Coronary artery (tissue), 2 donors: ENCODE measurements at regions not wholly inside any gene's neighbourhood (a gene's known extent, or its start where the extent isn't known, plus 50 kb on each side); places are given as distances from the start of the nearest gene placed in this dataset.

Experiments
- DNase-seq: peaks from one replicate; pipeline ENCODE4 v3.0.0-alpha.2; 2017; ENCODE audit warnings: low spot score
- H3K27ac ChIP-seq, 2 donors: fragments of 200-600 bp; sonication (generic); one replicate each; pipeline ENCODE4 v1.5.1; 2016 to 2019
- H3K4me3 ChIP-seq: fragments of 200-600 bp; sonication (generic); 2 replicates; pipeline ENCODE4 v1.5.1; 2016; ENCODE audit warnings: mild to moderate bottlenecking, moderate library complexity
- TF ChIP-seq, protein P1 (sequence below): fragments of 200-600 bp; sonication (generic); IDR thresholded peaks from one replicate; pipeline ENCODE4 v1.5.1; 2019; ENCODE audit warnings: antibody characterized with exemption

DNA sequence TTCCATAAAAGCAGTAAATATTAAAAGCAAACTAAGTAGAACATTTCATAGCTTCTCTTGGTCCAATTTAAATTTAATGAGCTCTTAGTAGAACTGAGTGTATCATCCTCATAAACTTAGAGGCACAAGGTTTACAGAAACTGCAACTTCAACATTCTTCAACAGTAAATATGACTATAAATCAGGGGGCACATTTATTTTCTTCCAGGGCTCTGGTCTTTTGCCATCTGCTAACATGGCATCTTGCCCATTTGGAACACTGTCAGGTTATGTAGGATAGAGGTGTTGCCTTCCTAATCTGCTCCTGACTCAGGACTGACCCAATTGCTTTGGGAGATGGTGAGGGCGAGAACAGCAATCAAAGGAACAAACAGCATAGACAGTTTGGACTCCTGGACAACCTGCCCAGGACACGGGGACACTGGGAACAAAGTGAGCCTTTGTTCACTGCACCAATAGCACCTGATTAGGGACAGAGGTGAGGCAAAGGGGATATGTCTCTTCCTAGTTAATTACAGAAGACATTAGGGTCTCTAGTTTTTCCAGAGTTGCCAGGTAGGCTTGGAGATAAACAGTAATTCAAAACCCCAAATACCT, 610.2 kb upstream of the ROBO2 start:
- no peak overlapping the region for H3K27ac ChIP-seq
- DNase-seq = no peak
- TF ChIP-seq, protein P1, sequence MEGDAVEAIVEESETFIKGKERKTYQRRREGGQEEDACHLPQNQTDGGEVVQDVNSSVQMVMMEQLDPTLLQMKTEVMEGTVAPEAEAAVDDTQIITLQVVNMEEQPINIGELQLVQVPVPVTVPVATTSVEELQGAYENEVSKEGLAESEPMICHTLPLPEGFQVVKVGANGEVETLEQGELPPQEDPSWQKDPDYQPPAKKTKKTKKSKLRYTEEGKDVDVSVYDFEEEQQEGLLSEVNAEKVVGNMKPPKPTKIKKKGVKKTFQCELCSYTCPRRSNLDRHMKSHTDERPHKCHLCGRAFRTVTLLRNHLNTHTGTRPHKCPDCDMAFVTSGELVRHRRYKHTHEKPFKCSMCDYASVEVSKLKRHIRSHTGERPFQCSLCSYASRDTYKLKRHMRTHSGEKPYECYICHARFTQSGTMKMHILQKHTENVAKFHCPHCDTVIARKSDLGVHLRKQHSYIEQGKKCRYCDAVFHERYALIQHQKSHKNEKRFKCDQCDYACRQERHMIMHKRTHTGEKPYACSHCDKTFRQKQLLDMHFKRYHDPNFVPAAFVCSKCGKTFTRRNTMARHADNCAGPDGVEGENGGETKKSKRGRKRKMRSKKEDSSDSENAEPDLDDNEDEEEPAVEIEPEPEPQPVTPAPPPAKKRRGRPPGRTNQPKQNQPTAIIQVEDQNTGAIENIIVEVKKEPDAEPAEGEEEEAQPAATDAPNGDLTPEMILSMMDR = no peak
- no peak overlapping the region for H3K4me3 ChIP-seq

DNA sequence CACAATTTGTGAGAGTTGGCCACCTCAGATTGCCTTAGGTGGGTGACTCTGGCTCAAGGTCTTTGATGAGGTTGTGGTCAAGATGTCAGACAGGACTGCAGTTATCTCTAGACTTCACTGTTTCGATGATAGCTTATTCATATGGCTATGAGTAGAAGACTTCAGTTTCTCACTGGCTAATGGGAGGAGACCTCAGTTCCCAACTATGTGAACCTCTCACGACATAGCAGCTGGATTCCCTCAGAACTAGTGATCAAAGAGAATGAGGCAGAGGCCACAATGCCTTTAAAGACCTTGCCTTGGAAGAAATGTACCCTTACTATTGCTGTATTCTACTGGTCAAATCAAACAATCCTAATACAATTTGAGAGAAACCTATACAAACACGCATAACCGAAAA, 607.5 kb upstream of the ROBO2 start:
- no peak for DNase-seq
- Histone ChIP-seq H3K27ac (no peak overlapping the region), H3K4me3 (no peak overlapping the region)
- TF ChIP-seq, protein P1 = no peak

DNA sequence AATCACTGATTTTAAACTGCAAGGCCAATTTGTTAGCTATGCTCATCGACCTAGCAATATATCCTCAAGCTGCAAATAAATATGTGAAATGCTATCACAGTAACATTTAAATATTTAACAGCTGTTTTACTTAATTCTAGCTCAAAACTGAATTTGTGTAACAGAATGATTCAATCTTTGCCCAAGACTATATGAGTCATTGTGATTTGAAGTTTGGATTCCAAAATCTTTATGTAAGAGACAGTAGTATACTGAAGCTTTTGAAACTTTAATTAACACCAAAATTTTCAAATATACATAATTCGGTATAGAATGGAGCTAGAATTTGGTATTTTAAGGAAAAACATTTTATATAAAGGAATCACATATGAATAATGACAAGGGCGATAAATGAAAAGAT, 603.0 kb upstream of the ROBO2 start:
- DNase-seq = no peak
- no peak overlapping the region for H3K27ac ChIP-seq
- no peak overlapping the region for H3K4me3 ChIP-seq
- TF ChIP-seq, protein P1 = no peak

DNA sequence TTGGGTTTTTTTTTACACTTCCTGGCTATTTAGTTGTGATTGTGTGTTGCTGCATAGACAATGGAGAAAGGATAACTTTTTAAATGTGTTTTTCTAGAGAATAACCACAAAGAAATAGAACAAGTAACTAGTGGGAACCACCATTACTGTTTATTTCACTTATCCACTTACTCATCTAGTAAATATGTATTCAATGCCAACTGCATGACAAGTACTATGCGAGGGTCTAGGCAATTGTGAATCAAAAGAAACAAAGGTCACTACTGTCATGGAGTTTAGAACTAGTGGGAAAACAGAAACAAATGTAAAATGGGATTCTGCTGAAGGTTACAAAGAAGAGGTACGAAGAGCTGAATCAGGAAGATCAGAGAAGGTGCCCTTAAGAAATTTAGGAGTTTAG, 600.9 kb upstream of the ROBO2 start:
- no peak overlapping the region for H3K4me3 ChIP-seq
- no peak overlapping the region for H3K27ac ChIP-seq
- no peak for DNase-seq
- TF ChIP-seq, protein P1 = no peak

DNA sequence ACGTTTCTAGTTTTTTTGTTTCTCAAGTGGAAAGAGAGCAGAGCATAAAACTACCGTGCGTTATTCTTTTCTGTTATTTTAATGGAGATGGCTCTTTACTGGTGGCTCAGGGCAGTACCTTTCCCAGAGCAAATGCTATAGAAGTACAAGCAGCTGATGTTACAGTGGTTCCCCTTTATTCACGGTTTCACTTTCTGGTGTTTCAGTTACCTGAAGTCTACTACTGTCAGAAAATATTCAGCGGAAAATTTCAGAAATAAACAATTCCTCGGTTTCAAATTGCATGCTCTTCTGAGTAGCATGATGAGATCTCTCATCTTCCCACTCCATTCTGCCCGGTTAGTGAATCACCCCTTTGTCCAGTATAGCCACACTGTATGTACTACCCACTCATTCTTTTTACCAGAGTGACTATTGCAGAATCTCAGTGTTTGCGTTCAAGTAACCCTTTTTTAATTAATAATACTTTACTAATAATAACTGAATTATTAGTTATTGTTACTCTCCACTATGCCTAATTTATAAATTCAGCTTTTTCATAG, 597.5 kb upstream of the ROBO2 start:
- TF ChIP-seq, protein P1 = no peak
- no peak overlapping the region for H3K27ac ChIP-seq
- H3K4me3 ChIP-seq = no peak overlapping the region
- DNase-seq = no peak

DNA sequence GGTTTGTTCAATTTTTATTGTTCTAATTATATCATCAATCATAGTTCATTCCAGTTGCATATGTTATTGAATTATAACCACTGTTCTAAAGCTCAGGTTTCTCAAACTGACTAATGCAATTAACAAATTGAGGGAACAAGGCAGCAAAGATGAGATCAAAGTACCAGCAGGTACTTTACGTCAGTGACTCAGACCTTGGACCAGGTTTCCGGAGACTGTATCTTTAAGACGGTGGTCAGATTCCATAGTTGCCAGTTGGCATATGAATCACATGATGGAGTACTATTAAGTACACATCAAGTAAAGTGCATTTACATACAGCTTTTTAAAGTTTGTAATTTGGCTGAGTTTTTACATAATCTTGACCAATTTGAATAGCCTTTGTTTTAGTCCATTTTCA, 583.6 kb upstream of the ROBO2 start:
- TF ChIP-seq, protein P1 = no peak
- Histone ChIP-seq H3K27ac (no peak overlapping the region), H3K4me3 (no peak overlapping the region)
- no peak for DNase-seq

DNA sequence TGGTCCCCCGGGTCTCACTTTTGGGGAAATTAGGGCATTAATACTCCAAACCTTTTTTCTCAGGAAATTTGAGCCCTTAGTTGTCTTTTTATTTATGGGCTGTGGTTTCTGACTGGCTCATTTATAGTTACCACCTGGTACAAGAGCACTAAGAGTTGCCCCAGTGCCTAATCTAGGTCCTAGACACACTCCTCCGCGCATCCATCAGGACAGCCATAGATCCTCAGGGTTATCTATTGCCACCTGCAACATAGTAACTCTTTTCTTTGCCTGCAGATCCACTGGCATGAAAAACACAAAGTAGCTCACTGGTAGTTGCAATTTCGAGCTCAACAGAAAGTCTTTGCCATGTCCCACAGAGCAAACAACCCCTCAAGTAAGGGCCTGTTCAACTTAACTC, 576.4 kb upstream of the ROBO2 start:
- no peak for DNase-seq
- Histone ChIP-seq H3K27ac (no peak overlapping the region), H3K4me3 (no peak overlapping the region)
- TF ChIP-seq, protein P1 = no peak
